Effector memory CD4-positive, alpha-beta T cell (primary cell): ENCODE measurements at regions not wholly inside any gene's neighbourhood (a gene's known extent, or its start where the extent isn't known, plus 50 kb on each side); places are given as distances from the start of the nearest gene placed in this dataset.
"Not testable (repeated sequence)": the region's sequence is repeated elsewhere in the genome, so short reads cannot be mapped to it uniquely, and the experiment has no call there.

ENCODE experiments used
- DNase-seq, 3 donors: peaks; one replicate each; pipeline ENCODE4 v3.0.0-alpha.2; 2020
- H3K27ac ChIP-seq: 2 replicates; pipeline ENCODE4 v1.7.0; 2013; ENCODE audit warnings: mild to moderate bottlenecking, low read length, moderate library complexity; ENCODE audit not compliant: insufficient read depth, poor library complexity, severe bottlenecking
- H3K27me3 ChIP-seq: replicated peaks from 2 replicates; pipeline ENCODE4 v1.7.0; 2013; ENCODE audit warnings: mild to moderate bottlenecking, low read length; ENCODE audit not compliant: insufficient read depth, control insufficient read depth, poor library complexity, severe bottlenecking
- H3K36me3 ChIP-seq: 2 replicates; pipeline ENCODE4 v1.7.0; 2013; ENCODE audit warnings: mild to moderate bottlenecking, low read length, moderate library complexity; ENCODE audit not compliant: control insufficient read depth, insufficient read depth
- H3K4me1 ChIP-seq: 2 replicates; pipeline ENCODE4 v1.7.0; 2013; ENCODE audit warnings: low read length, mild to moderate bottlenecking; ENCODE audit not compliant: control insufficient read depth, insufficient read depth, poor library complexity, severe bottlenecking
- H3K4me3 ChIP-seq: 2 replicates; pipeline ENCODE4 v1.7.0; 2013; ENCODE audit warnings: low read length, low read depth, mild to moderate bottlenecking; ENCODE audit not compliant: insufficient read depth, poor library complexity, severe bottlenecking
- H3K9me3 ChIP-seq: 2 replicates; pipeline ENCODE4 v1.7.0; 2013; ENCODE audit warnings: mild to moderate bottlenecking, low read length, moderate library complexity; ENCODE audit not compliant: control insufficient read depth

- no peak overlapping the region for H3K4me3 ChIP-seq
- no peaks in the 10 kb centered on the region for H3K36me3 ChIP-seq
- no peaks in the 10 kb centered on the region for H3K9me3 ChIP-seq
- H3K4me1 ChIP-seq = no peaks in the 10 kb centered on the region
- H3K27ac ChIP-seq = no peak overlapping the region
- no peak for DNase-seq
- H3K27me3 ChIP-seq = no peaks in the 10 kb centered on the region
Measured at GRCh38 chr3:94626573-94626972, 563.7 kb downstream of the NSUN3 start.

- Histone ChIP-seq H3K4me1 (no peaks in the 10 kb centered on the region), H3K4me3 (no peak overlapping the region), H3K9me3 (no peaks in the 10 kb centered on the region), H3K36me3 (no peaks in the 10 kb centered on the region), H3K27me3 (no peaks in the 10 kb centered on the region), H3K27ac (no peak overlapping the region)
- DNase-seq = no peak
Measured at GRCh38 chr3:94627689-94628088, 564.8 kb downstream of the NSUN3 start.

GRCh38 chr3:94643400-94643799, 580.5 kb downstream of the NSUN3 start:
- H3K4me3 ChIP-seq = no peak overlapping the region
- H3K27me3 ChIP-seq = no peaks in the 10 kb centered on the region
- no peak overlapping the region for H3K27ac ChIP-seq
- DNase-seq = no peak
- no peaks in the 10 kb centered on the region for H3K36me3 ChIP-seq
- no peaks in the 10 kb centered on the region for H3K9me3 ChIP-seq
- H3K4me1 ChIP-seq = no peaks in the 10 kb centered on the region

- no peaks in the 10 kb centered on the region for H3K4me1 ChIP-seq
- no peaks in the 10 kb centered on the region for H3K27me3 ChIP-seq
- no peak overlapping the region for H3K4me3 ChIP-seq
- H3K9me3 ChIP-seq = no peaks in the 10 kb centered on the region
- no peaks in the 10 kb centered on the region for H3K36me3 ChIP-seq
- no peak overlapping the region for H3K27ac ChIP-seq
- no peak for DNase-seq
Measured at GRCh38 chr3:94645790-94646189, 582.9 kb downstream of the NSUN3 start.

GRCh38 chr3:94647131-94647530, 584.3 kb downstream of the NSUN3 start:
- Histone ChIP-seq H3K36me3 (no peaks in the 10 kb centered on the region), H3K4me3 (no peak overlapping the region), H3K27me3 (no peaks in the 10 kb centered on the region), H3K9me3 (no peaks in the 10 kb centered on the region), H3K27ac (no peak overlapping the region), H3K4me1 (no peaks in the 10 kb centered on the region)
- no peak for DNase-seq

GRCh38 chr3:94648270-94649180, 585.7 kb downstream of the NSUN3 start:
- not testable (repeated sequence) for DNase-seq, H3K9me3 ChIP-seq, H3K27me3 ChIP-seq, H3K4me3 ChIP-seq, H3K27ac ChIP-seq, H3K4me1 ChIP-seq, H3K36me3 ChIP-seq

- no peak overlapping the region for H3K4me3 ChIP-seq
- H3K9me3 ChIP-seq = no peaks in the 10 kb centered on the region
- no peaks in the 10 kb centered on the region for H3K27me3 ChIP-seq
- no peak for DNase-seq
- H3K36me3 ChIP-seq = no peaks in the 10 kb centered on the region
- no peaks in the 10 kb centered on the region for H3K4me1 ChIP-seq
- no peak overlapping the region for H3K27ac ChIP-seq
Measured at GRCh38 chr3:94654096-94654495, 591.2 kb downstream of the NSUN3 start.

GRCh38 chr3:94665922-94666321, 603.1 kb downstream of the NSUN3 start:
- no peaks in the 10 kb centered on the region for H3K27me3 ChIP-seq
- DNase-seq = no peak
- H3K4me3 ChIP-seq = no peak overlapping the region
- H3K4me1 ChIP-seq = no peaks in the 10 kb centered on the region
- no peaks in the 10 kb centered on the region for H3K9me3 ChIP-seq
- no peak overlapping the region for H3K27ac ChIP-seq
- no peaks in the 10 kb centered on the region for H3K36me3 ChIP-seq

GRCh38 chr3:94671078-94671477, 608.2 kb downstream of the NSUN3 start:
- Histone ChIP-seq H3K36me3 (no peaks in the 10 kb centered on the region), H3K4me1 (no peaks in the 10 kb centered on the region), H3K4me3 (no peak overlapping the region), H3K9me3 (no peaks in the 10 kb centered on the region), H3K27me3 (no peaks in the 10 kb centered on the region), H3K27ac (no peak overlapping the region)
- no peak for DNase-seq

GRCh38 chr3:94673876-94674275, 611.0 kb downstream of the NSUN3 start:
- Histone ChIP-seq H3K27me3 (no peaks in the 10 kb centered on the region), H3K36me3 (no peaks in the 10 kb centered on the region), H3K27ac (no peak overlapping the region), H3K4me1 (no peaks in the 10 kb centered on the region), H3K9me3 (no peaks in the 10 kb centered on the region), H3K4me3 (no peak overlapping the region)
- no peak for DNase-seq
